MCF 10A (cell line): ENCODE measurements at regions not wholly inside any gene's neighbourhood (a gene's known extent, or its start where the extent isn't known, plus 50 kb on each side); places are given as distances from the start of the nearest gene placed in this dataset.
A peak's percentile ranks its signal among the peaks of the same experiment; 100 is the strongest.

Experiments used
- BruUV-seq: library from RNA; stranded (reverse); fragments of 400-500 nt; replicated peaks from 2 replicates; lab custom pipeline; 2021; lab: Mats Ljungman, UMichigan
- CTCF ChIA-PET: fragments of 300-600 bp; sonication (Branson Sonifier 250); formaldehyde crosslinking; extraction: SDS; loops from one replicate; lab custom pipeline; 2021; ENCODE audit warnings: antibody characterized with exemption, inconsistent platforms; lab: Yijun Ruan, JAX
- POLR2A ChIA-PET: fragments of 300-600, 350-650 bp; sonication (Branson Sonifier 250); formaldehyde crosslinking; extraction: SDS; loops from one replicate; lab custom pipeline; 2020; ENCODE audit warnings: antibody characterized with exemption, inconsistent platforms; lab: Yijun Ruan, JAX
- DNase-seq: peaks from one replicate; pipeline ENCODE4 v3.0.0-alpha.2; 2018; ENCODE audit not compliant: unreplicated experiment
- H3K27ac Mint-ChIP-seq: one replicate; pipeline ENCODE4 v1.8.0; 2022; ENCODE audit warnings: mild to moderate bottlenecking, low read depth, mixed read lengths; ENCODE audit not compliant: unreplicated experiment
- H3K27me3 Mint-ChIP-seq: one replicate; pipeline ENCODE4 v1.8.0; 2022; ENCODE audit warnings: mixed read lengths; ENCODE audit not compliant: insufficient read depth, unreplicated experiment
- H3K36me3 Mint-ChIP-seq: one replicate; pipeline ENCODE4 v1.8.0; 2022; ENCODE audit warnings: mild to moderate bottlenecking, moderate library complexity, mixed read lengths; ENCODE audit not compliant: insufficient read depth, unreplicated experiment
- H3K4me1 Mint-ChIP-seq: one replicate; pipeline ENCODE4 v1.8.0; 2022; ENCODE audit warnings: mixed read lengths; ENCODE audit not compliant: insufficient read depth, unreplicated experiment
- H3K4me3 Mint-ChIP-seq: one replicate; pipeline ENCODE4 v1.8.0; 2022; ENCODE audit warnings: mild to moderate bottlenecking, moderate library complexity, mixed read lengths; ENCODE audit not compliant: unreplicated experiment
- H3K9me3 Mint-ChIP-seq: one replicate; pipeline ENCODE4 v1.8.0; 2022; ENCODE audit warnings: mixed read lengths; ENCODE audit not compliant: unreplicated experiment
- CTCF ChIP-seq: fragments of 200-600 bp; IDR thresholded peaks from one replicate; pipeline ENCODE4 v1.8.0; 2022; ENCODE audit warnings: antibody characterized with exemption, mild to moderate bottlenecking; ENCODE audit not compliant: unreplicated experiment
- intact Hi-C: fragments of 100-400 bp; cut with micrococcal nuclease; formaldehyde crosslinking; loops from 2 replicates; pipeline ENCODE4 v1.14.1; 2022

GRCh38 chr3:82311901-82312300 is 550.5 kb upstream of the GBE1 start:
- peak; percentile 1 for DNase-seq
- H3K27me3 Mint-ChIP-seq = no peaks in the 10 kb centered on the region
- no peaks in the 10 kb centered on the region for H3K4me1 Mint-ChIP-seq
- BruUV-seq = no TSS peak
- intact Hi-C loops = no loop called here
- H3K4me3 Mint-ChIP-seq = no peak overlapping the region
- POLR2A ChIA-PET = no interaction called here
- H3K36me3 Mint-ChIP-seq = no peaks in the 10 kb centered on the region
- H3K27ac Mint-ChIP-seq = no peak overlapping the region
- no peak for TF ChIP-seq CTCF
- CTCF ChIA-PET = no interaction called here
- H3K9me3 Mint-ChIP-seq = no peaks in the 10 kb centered on the region

- no peak overlapping the region for H3K27ac Mint-ChIP-seq
- POLR2A ChIA-PET = interaction anchor here (1.2 kb wide), 1 partner anchor 9 kb away, joined by 3 read pairs; no protein-coding TSS in a partner anchor
- intact Hi-C loops = no loop called here
- CTCF ChIA-PET = no interaction called here
- H3K9me3 Mint-ChIP-seq = no peaks in the 10 kb centered on the region
- no peaks in the 10 kb centered on the region for H3K36me3 Mint-ChIP-seq
- BruUV-seq = no TSS peak
- TF ChIP-seq CTCF = no peak
- no peak for DNase-seq
- H3K27me3 Mint-ChIP-seq = no peaks in the 10 kb centered on the region
- no peaks in the 10 kb centered on the region for H3K4me1 Mint-ChIP-seq
- no peak overlapping the region for H3K4me3 Mint-ChIP-seq
These were observed 547.3 kb upstream of the GBE1 start for GRCh38 chr3:82308755-82309154.

GRCh38 chr3:82306189-82306588 is 544.7 kb upstream of the GBE1 start:
- intact Hi-C loops = no loop called here
- no peaks in the 10 kb centered on the region for H3K4me1 Mint-ChIP-seq
- no peaks in the 10 kb centered on the region for H3K27me3 Mint-ChIP-seq
- TF ChIP-seq CTCF = no peak
- no peak overlapping the region for H3K4me3 Mint-ChIP-seq
- BruUV-seq = no TSS peak
- no peaks in the 10 kb centered on the region for H3K36me3 Mint-ChIP-seq
- H3K9me3 Mint-ChIP-seq = no peaks in the 10 kb centered on the region
- ChIA-PET CTCF (interaction anchor here (0.6 to 1.2 kb wide), 2 partner anchors 11 to 1093 kb away, joined by 4 to 6 read pairs; no protein-coding TSS in a partner anchor), POLR2A (interaction anchor here (0.6 kb wide), 1 partner anchor 442 kb away, joined by 3 read pairs; no protein-coding TSS in a partner anchor)
- no peak for DNase-seq
- no peak overlapping the region for H3K27ac Mint-ChIP-seq

- POLR2A ChIA-PET = no interaction called here
- H3K27ac Mint-ChIP-seq = no peak overlapping the region
- no TSS peak for BruUV-seq
These were observed 533.2 kb upstream of the GBE1 start for GRCh38 chr3:82294609-82295008.

More at GRCh38 chr3:82294609-82295008, 533.2 kb upstream of the GBE1 start:
- Mint-ChIP-seq H3K4me3 (no peak overlapping the region), H3K4me1 (no peaks in the 10 kb centered on the region), H3K36me3 (no peaks in the 10 kb centered on the region), H3K9me3 (no peaks in the 10 kb centered on the region), H3K27me3 (no peaks in the 10 kb centered on the region)
- no peak for TF ChIP-seq CTCF
- no peak for DNase-seq
- intact Hi-C loops = no loop called here
- CTCF ChIA-PET = no interaction called here
